ENCODE measurements at regions not wholly inside any gene's neighbourhood (a gene's known extent, or its start where the extent isn't known, plus 50 kb on each side); places are given as distances from the start of the nearest gene placed in this dataset.

- TF ChIP-seq, protein P1, sequence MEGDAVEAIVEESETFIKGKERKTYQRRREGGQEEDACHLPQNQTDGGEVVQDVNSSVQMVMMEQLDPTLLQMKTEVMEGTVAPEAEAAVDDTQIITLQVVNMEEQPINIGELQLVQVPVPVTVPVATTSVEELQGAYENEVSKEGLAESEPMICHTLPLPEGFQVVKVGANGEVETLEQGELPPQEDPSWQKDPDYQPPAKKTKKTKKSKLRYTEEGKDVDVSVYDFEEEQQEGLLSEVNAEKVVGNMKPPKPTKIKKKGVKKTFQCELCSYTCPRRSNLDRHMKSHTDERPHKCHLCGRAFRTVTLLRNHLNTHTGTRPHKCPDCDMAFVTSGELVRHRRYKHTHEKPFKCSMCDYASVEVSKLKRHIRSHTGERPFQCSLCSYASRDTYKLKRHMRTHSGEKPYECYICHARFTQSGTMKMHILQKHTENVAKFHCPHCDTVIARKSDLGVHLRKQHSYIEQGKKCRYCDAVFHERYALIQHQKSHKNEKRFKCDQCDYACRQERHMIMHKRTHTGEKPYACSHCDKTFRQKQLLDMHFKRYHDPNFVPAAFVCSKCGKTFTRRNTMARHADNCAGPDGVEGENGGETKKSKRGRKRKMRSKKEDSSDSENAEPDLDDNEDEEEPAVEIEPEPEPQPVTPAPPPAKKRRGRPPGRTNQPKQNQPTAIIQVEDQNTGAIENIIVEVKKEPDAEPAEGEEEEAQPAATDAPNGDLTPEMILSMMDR (IDR thresholded peaks at IDR 0.05): no peak
- TF ChIP-seq POLR2A (IDR thresholded peaks at IDR 0.05): no peak
These were observed 498.6 kb upstream of the ZNF385D start for GRCh38 chr3:22249658-22250057.
